HEK293 (cell line): ENCODE measurements at regions not wholly inside any gene's neighbourhood (a gene's known extent, or its start where the extent isn't known, plus 50 kb on each side); places are given as distances from the start of the nearest gene placed in this dataset.

ENCODE experiments used
- GLI4 ChIP-seq: fragments of 450-650 bp; formaldehyde crosslinking; IDR thresholded peaks from 2 replicates; pipeline ENCODE4 v1.5.1; 2016; ENCODE audit warnings: missing biosample characterization, missing genetic modification characterization
- GLIS2 ChIP-seq: fragments of 450-650 bp; formaldehyde crosslinking; IDR thresholded peaks from 2 replicates; pipeline ENCODE4 v1.5.1; 2016; ENCODE audit warnings: missing biosample characterization, missing genetic modification characterization
- HIC1 ChIP-seq: fragments of 450-650 bp; formaldehyde crosslinking; IDR thresholded peaks from 2 replicates; pipeline ENCODE4 v1.5.1; 2016; ENCODE audit warnings: missing biosample characterization, missing genetic modification characterization
- HOXD13 ChIP-seq: sonication (generic); formaldehyde crosslinking; IDR thresholded peaks from 2 replicates; pipeline ENCODE4 v1.8.0; 2022; ENCODE audit warnings: missing genetic modification reagents, borderline replicate concordance
- SP7 ChIP-seq: fragments of 450-650 bp; formaldehyde crosslinking; IDR thresholded peaks from 2 replicates; pipeline ENCODE4 v1.5.1; 2016; ENCODE audit warnings: missing biosample characterization, missing genetic modification characterization
- WT1 ChIP-seq: fragments of 450-650 bp; formaldehyde crosslinking; IDR thresholded peaks from 2 replicates; pipeline ENCODE4 v1.5.1; 2016; ENCODE audit warnings: missing biosample characterization, missing genetic modification characterization
- ZBTB20 ChIP-seq: fragments of 450-650 bp; formaldehyde crosslinking; IDR thresholded peaks from 2 replicates; pipeline ENCODE4 v1.5.1; 2016; ENCODE audit warnings: missing biosample characterization, missing genetic modification characterization
- ZBTB49 ChIP-seq: fragments of 450-650 bp; formaldehyde crosslinking; IDR thresholded peaks from 2 replicates; pipeline ENCODE4 v1.5.1; 2016; ENCODE audit warnings: missing biosample characterization, missing genetic modification characterization, low read depth
- ZBTB8A ChIP-seq: fragments of 450-650 bp; formaldehyde crosslinking; IDR thresholded peaks from 2 replicates; pipeline ENCODE4 v1.5.1; 2016; ENCODE audit warnings: missing biosample characterization, missing genetic modification characterization
- ZFHX2 ChIP-seq: fragments of 450-650 bp; formaldehyde crosslinking; conservative IDR thresholded peaks from 2 replicates; pipeline ENCODE4 v1.5.1; 2016; ENCODE audit warnings: missing biosample characterization, missing genetic modification characterization
- ZIC2 ChIP-seq: fragments of 450-650 bp; formaldehyde crosslinking; IDR thresholded peaks from 2 replicates; pipeline ENCODE4 v1.5.1; 2016; ENCODE audit warnings: missing biosample characterization, missing genetic modification characterization
- ZNF121 ChIP-seq: fragments of 450-650 bp; formaldehyde crosslinking; IDR thresholded peaks from 2 replicates; pipeline ENCODE4 v1.5.1; 2016; ENCODE audit warnings: missing biosample characterization, missing genetic modification characterization
- ZNF132 ChIP-seq: fragments of 450-650 bp; formaldehyde crosslinking; IDR thresholded peaks from 2 replicates; pipeline ENCODE4 v1.5.1; 2017; ENCODE audit warnings: missing biosample characterization, missing genetic modification characterization, borderline replicate concordance
- ZNF138 ChIP-seq: fragments of 450-650 bp; formaldehyde crosslinking; IDR thresholded peaks from 2 replicates; pipeline ENCODE4 v1.5.1; 2016; ENCODE audit warnings: missing biosample characterization, missing genetic modification characterization, borderline replicate concordance
- ZNF221 ChIP-seq: fragments of 450-650 bp; formaldehyde crosslinking; IDR thresholded peaks from 2 replicates; pipeline ENCODE4 v1.5.1; 2017; ENCODE audit warnings: missing biosample characterization, missing genetic modification characterization, borderline replicate concordance
- ZNF24 ChIP-seq: fragments of 450-650 bp; formaldehyde crosslinking; IDR thresholded peaks from 2 replicates; pipeline ENCODE4 v1.5.1; 2016; ENCODE audit warnings: missing biosample characterization, missing genetic modification characterization
- ZNF26 ChIP-seq: fragments of 450-650 bp; formaldehyde crosslinking; IDR thresholded peaks from 2 replicates; pipeline ENCODE4 v1.5.1; 2016; ENCODE audit warnings: missing biosample characterization, missing genetic modification characterization
- ZNF280C ChIP-seq: fragments of 450-650 bp; formaldehyde crosslinking; IDR thresholded peaks from 2 replicates; pipeline ENCODE4 v1.5.1; 2016; ENCODE audit warnings: missing biosample characterization, missing genetic modification characterization
- ZNF366 ChIP-seq: fragments of 450-650 bp; formaldehyde crosslinking; conservative IDR thresholded peaks from 2 replicates; pipeline ENCODE4 v1.5.1; 2016; ENCODE audit warnings: missing biosample characterization, missing genetic modification characterization
- ZNF391 ChIP-seq: fragments of 450-650 bp; formaldehyde crosslinking; IDR thresholded peaks from 2 replicates; pipeline ENCODE4 v1.5.1; 2016; ENCODE audit warnings: low read depth, missing biosample characterization, missing genetic modification characterization, borderline replicate concordance
- ZNF394 ChIP-seq: fragments of 450-650 bp; formaldehyde crosslinking; IDR thresholded peaks from 2 replicates; pipeline ENCODE4 v1.5.1; 2016; ENCODE audit warnings: missing biosample characterization, missing genetic modification characterization, mild to moderate bottlenecking, moderate library complexity, borderline replicate concordance
- ZNF398 ChIP-seq: fragments of 450-650 bp; formaldehyde crosslinking; IDR thresholded peaks from 2 replicates; pipeline ENCODE4 v1.5.1; 2017; ENCODE audit warnings: missing biosample characterization, missing genetic modification characterization
- ZNF404 ChIP-seq: fragments of 450-650 bp; formaldehyde crosslinking; IDR thresholded peaks from 2 replicates; pipeline ENCODE4 v1.5.1; 2017; ENCODE audit warnings: missing biosample characterization, missing genetic modification characterization
- ZNF426 ChIP-seq: fragments of 450-650 bp; formaldehyde crosslinking; IDR thresholded peaks from 2 replicates; pipeline ENCODE4 v1.5.1; 2017; ENCODE audit warnings: missing biosample characterization, missing genetic modification characterization, mild to moderate bottlenecking, inconsistent platforms, moderate library complexity
- ZNF473 ChIP-seq: fragments of 450-650 bp; formaldehyde crosslinking; IDR thresholded peaks from 2 replicates; pipeline ENCODE4 v1.5.1; 2017; ENCODE audit warnings: missing biosample characterization, missing genetic modification characterization
- ZNF558 ChIP-seq: fragments of 450-650 bp; formaldehyde crosslinking; IDR thresholded peaks from 2 replicates; pipeline ENCODE4 v1.5.1; 2016; ENCODE audit warnings: missing biosample characterization, missing genetic modification characterization
- ZNF580 ChIP-seq: fragments of 450-650 bp; formaldehyde crosslinking; IDR thresholded peaks from 2 replicates; pipeline ENCODE4 v1.5.1; 2016; ENCODE audit warnings: missing biosample characterization, missing genetic modification characterization
- ZNF664 ChIP-seq: fragments of 450-650 bp; formaldehyde crosslinking; IDR thresholded peaks from 2 replicates; pipeline ENCODE4 v1.5.1; 2016; ENCODE audit warnings: missing biosample characterization, missing genetic modification characterization
- ZNF677 ChIP-seq: fragments of 450-650 bp; IDR thresholded peaks from 2 replicates; pipeline ENCODE4 v1.5.0; 2018; ENCODE audit warnings: missing biosample characterization, mild to moderate bottlenecking, missing genetic modification characterization, moderate library complexity
- ZNF701 ChIP-seq: fragments of 450-650 bp; formaldehyde crosslinking; IDR thresholded peaks from 2 replicates; pipeline ENCODE4 v1.5.1; 2016; ENCODE audit warnings: missing biosample characterization, missing genetic modification characterization
- ZNF768 ChIP-seq: fragments of 450-650 bp; formaldehyde crosslinking; IDR thresholded peaks from 2 replicates; pipeline ENCODE4 v1.5.1; 2018; ENCODE audit warnings: missing biosample characterization, mild to moderate bottlenecking, missing genetic modification characterization
- ZNF843 ChIP-seq: fragments of 450-650 bp; formaldehyde crosslinking; IDR thresholded peaks from 2 replicates; pipeline ENCODE4 v1.5.1; 2016; ENCODE audit warnings: missing biosample characterization, missing genetic modification characterization

GRCh38 chr10:35884657-35885071, 242.6 kb upstream of the FZD8 start (continued):
- TF ChIP-seq ZNF24 (tag by site-specific recombination): no peak
- no peak for TF ChIP-seq HOXD13 (CRISPR knock-in tag)
- no peak for TF ChIP-seq ZFHX2 (tag by site-specific recombination)
- TF ChIP-seq ZNF394: peak; percentile 56; the same call in 1 of the 2 replicates
- TF ChIP-seq ZNF132 (tag by site-specific recombination): no peak
- no peak for TF ChIP-seq ZBTB49 (tag by site-specific recombination)
- no peak for TF ChIP-seq ZNF221 (tag by site-specific recombination)
- TF ChIP-seq ZNF473: no peak
- no peak for TF ChIP-seq ZNF843
- TF ChIP-seq ZNF391 (tag by site-specific recombination): no peak
- peak; percentile 79 for TF ChIP-seq WT1
- TF ChIP-seq ZNF580 (tag by site-specific recombination): no peak
- no peak for TF ChIP-seq ZNF664
- no peak for TF ChIP-seq ZNF121 (tag by site-specific recombination)
- TF ChIP-seq HIC1 (tag by site-specific recombination): no peak
- TF ChIP-seq ZNF701: no peak
- no peak for TF ChIP-seq GLI4 (tag by site-specific recombination)
- no peak for TF ChIP-seq ZNF138 (tag by site-specific recombination)
- TF ChIP-seq ZBTB20: peak; percentile 18; the same call in 1 of the 2 replicates
- no peak for TF ChIP-seq ZNF404 (tag by site-specific recombination)
- TF ChIP-seq GLIS2 (tag by site-specific recombination): no peak
- TF ChIP-seq ZNF558 (tag by site-specific recombination): no peak
- peak; percentile 98 for TF ChIP-seq ZIC2 (tag by site-specific recombination)
- TF ChIP-seq ZBTB8A (tag by site-specific recombination): 0 out of 2 replicates have a peak, but pooled peaks have one; percentile 1
- TF ChIP-seq ZNF366 (tag by site-specific recombination): no peak
- no peak for TF ChIP-seq ZNF280C (tag by site-specific recombination)
- TF ChIP-seq SP7: peak; percentile 46; the same call in 1 of the 2 replicates
- TF ChIP-seq ZNF768 (tag by site-specific recombination): no peak
- TF ChIP-seq ZNF426: no peak
- TF ChIP-seq ZNF677 (tag by site-specific recombination): no peak
- no peak for TF ChIP-seq ZNF398
- no peak for TF ChIP-seq ZNF26 (tag by site-specific recombination)
